A673 (cell line): ENCODE measurements at regions not wholly inside any gene's neighbourhood (a gene's known extent, or its start where the extent isn't known, plus 50 kb on each side); places are given as distances from the start of the nearest gene placed in this dataset.
"Not testable (repeated sequence)": the region's sequence is repeated elsewhere in the genome, so short reads cannot be mapped to it uniquely, and the experiment has no call there.

Experiments
- EZH2 ChIP-seq: fragments of 200-600 bp; sonication (generic); IDR thresholded peaks from 2 replicates; pipeline ENCODE4 v1.6.1; 2017; ENCODE audit warnings: borderline replicate concordance, low read depth, mild to moderate bottlenecking, mixed read lengths, antibody characterized with exemption, low read length; ENCODE audit not compliant: poor library complexity, severe bottlenecking
- TF ChIP-seq, protein P1 (sequence below): fragments of 300-800, 200-600 bp; sonication (generic); conservative IDR thresholded peaks from 2 replicates; pipeline ENCODE4 v1.5.1; 2017; ENCODE audit warnings: low read depth, mild to moderate bottlenecking, antibody characterized with exemption, low read length, moderate library complexity, mixed read lengths

GRCh38 chr19:34617996-34618395 lies 59.0 kb downstream of the SCGB2B2 start:
- TF ChIP-seq, protein P1, sequence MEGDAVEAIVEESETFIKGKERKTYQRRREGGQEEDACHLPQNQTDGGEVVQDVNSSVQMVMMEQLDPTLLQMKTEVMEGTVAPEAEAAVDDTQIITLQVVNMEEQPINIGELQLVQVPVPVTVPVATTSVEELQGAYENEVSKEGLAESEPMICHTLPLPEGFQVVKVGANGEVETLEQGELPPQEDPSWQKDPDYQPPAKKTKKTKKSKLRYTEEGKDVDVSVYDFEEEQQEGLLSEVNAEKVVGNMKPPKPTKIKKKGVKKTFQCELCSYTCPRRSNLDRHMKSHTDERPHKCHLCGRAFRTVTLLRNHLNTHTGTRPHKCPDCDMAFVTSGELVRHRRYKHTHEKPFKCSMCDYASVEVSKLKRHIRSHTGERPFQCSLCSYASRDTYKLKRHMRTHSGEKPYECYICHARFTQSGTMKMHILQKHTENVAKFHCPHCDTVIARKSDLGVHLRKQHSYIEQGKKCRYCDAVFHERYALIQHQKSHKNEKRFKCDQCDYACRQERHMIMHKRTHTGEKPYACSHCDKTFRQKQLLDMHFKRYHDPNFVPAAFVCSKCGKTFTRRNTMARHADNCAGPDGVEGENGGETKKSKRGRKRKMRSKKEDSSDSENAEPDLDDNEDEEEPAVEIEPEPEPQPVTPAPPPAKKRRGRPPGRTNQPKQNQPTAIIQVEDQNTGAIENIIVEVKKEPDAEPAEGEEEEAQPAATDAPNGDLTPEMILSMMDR: not testable (repeated sequence)
- not testable (repeated sequence) for TF ChIP-seq EZH2
